Caco-2 (cell line): ENCODE measurements at regions not wholly inside any gene's neighbourhood (a gene's known extent, or its start where the extent isn't known, plus 50 kb on each side); places are given as distances from the start of the nearest gene placed in this dataset.

Experiments used
- BruUV-seq: library from RNA; stranded (reverse); fragments of 400-500 nt; replicated peaks from 2 replicates; lab custom pipeline; 2021; lab: Mats Ljungman, UMichigan
- CTCF ChIA-PET: fragments of 300-600 bp; sonication (Branson Sonifier 250); formaldehyde crosslinking; loops from one replicate; lab custom pipeline; 2022; ENCODE audit warnings: antibody characterized with exemption; lab: Charles Lee
- POLR2A ChIA-PET: fragments of 300-600 bp; sonication (Branson Sonifier 250); formaldehyde crosslinking; loops from one replicate; lab custom pipeline; 2022; ENCODE audit warnings: antibody characterized with exemption; lab: Charles Lee
- DNase-seq, 2 experiments: peaks; one replicate each; pipeline versions ENCODE4 v3.0.0 to v3.0.0-alpha.2; 2020 to 2022
- H3K27me3 ChIP-seq: replicated peaks from 2 replicates; pipeline ENCODE4 v1.6.0; 2011; ENCODE audit warnings: low read length; ENCODE audit not compliant: control insufficient read depth, insufficient read depth
- H3K36me3 ChIP-seq: 2 replicates; pipeline ENCODE4 v1.5.1; 2011; ENCODE audit warnings: low read length; ENCODE audit not compliant: control insufficient read depth, insufficient read depth
- H3K4me1 ChIP-seq: fragments of 250-450 bp; sonication (Bioruptor Pico); 2 replicates; pipeline ENCODE4 v1.5.1; 2020; ENCODE audit warnings: mild to moderate bottlenecking
- H3K4me3 ChIP-seq: 2 replicates; pipeline ENCODE4 v1.5.1; 2011; ENCODE audit warnings: low read depth, mild to moderate bottlenecking, control low read depth, low read length
- H3K9me3 ChIP-seq: fragments of 250-450 bp; sonication (Bioruptor Pico); 2 replicates; pipeline ENCODE4 v1.5.1; 2020; ENCODE audit warnings: mild to moderate bottlenecking, moderate library complexity
- H3K27ac Mint-ChIP-seq: one replicate; pipeline ENCODE4 v1.8.0; 2022; ENCODE audit warnings: mixed read lengths; ENCODE audit not compliant: unreplicated experiment
- H3K27me3 Mint-ChIP-seq: one replicate; pipeline ENCODE4 v1.8.0; 2022; ENCODE audit warnings: mixed read lengths; ENCODE audit not compliant: insufficient read depth, unreplicated experiment
- H3K36me3 Mint-ChIP-seq: one replicate; pipeline ENCODE4 v1.8.0; 2022; ENCODE audit warnings: mild to moderate bottlenecking, mixed read lengths; ENCODE audit not compliant: insufficient read depth, unreplicated experiment
- H3K4me1 Mint-ChIP-seq: one replicate; pipeline ENCODE4 v1.8.0; 2022; ENCODE audit warnings: low read depth, mixed read lengths; ENCODE audit not compliant: unreplicated experiment
- H3K4me3 Mint-ChIP-seq: one replicate; pipeline ENCODE4 v1.8.0; 2022; ENCODE audit warnings: mild to moderate bottlenecking, moderate library complexity, mixed read lengths; ENCODE audit not compliant: unreplicated experiment
- H3K9me3 Mint-ChIP-seq: one replicate; pipeline ENCODE4 v1.8.0; 2022; ENCODE audit warnings: mixed read lengths; ENCODE audit not compliant: unreplicated experiment
- CTCF ChIP-seq, 2 experiments: fragments of 200-600 bp in 1 of 2; IDR thresholded peaks; 1 replicate in 1 of 2; 2 replicates in 1 of 2; pipeline versions ENCODE4 v1.5.1 to v1.8.0; 2011 to 2022; ENCODE audit warnings: antibody characterized with exemption in 1 of 2, control low read depth in 1 of 2, inconsistent platforms in 1 of 2, low read depth in 1 of 2, low read length in 1 of 2, mild to moderate bottlenecking in 1 of 2, moderate library complexity in 1 of 2; ENCODE audit not compliant: insufficient read depth in 1 of 2, severe bottlenecking in 1 of 2, unreplicated experiment in 1 of 2
- intact Hi-C: fragments of 100-400 bp; cut with micrococcal nuclease; formaldehyde crosslinking; loops from one replicate; pipeline ENCODE4 v1.10.0; 2022; ENCODE audit not compliant: unreplicated experiment

- Histone ChIP-seq H3K36me3 (no peaks in the 10 kb centered on the region), H3K9me3 (no peaks in the 10 kb centered on the region), H3K4me1 (no peaks in the 10 kb centered on the region; the same call in 1 of the 2 replicates), H3K27me3 (no peaks in the 10 kb centered on the region), H3K4me3 (no peak overlapping the region)
- no peak for TF ChIP-seq CTCF (IDR thresholded peaks at IDR 0.05; ENCODE audit: insufficient read depth in 1 of 2, low read depth in 1 of 2, low read length in 1 of 2, severe bottlenecking in 1 of 2, unreplicated experiment in 1 of 2)
- H3K27me3 Mint-ChIP-seq: peaks cover 4% of the 10 kb centered on the region
- DNase-seq: no peak
- POLR2A ChIA-PET: no interaction called here
- no peaks in the 10 kb centered on the region for H3K4me1 Mint-ChIP-seq
- no peaks in the 10 kb centered on the region for H3K9me3 Mint-ChIP-seq
- H3K36me3 Mint-ChIP-seq: peaks cover 5% of the 10 kb centered on the region
- H3K4me3 Mint-ChIP-seq: no peak overlapping the region
- CTCF ChIA-PET: interaction anchor here (0.7 kb wide), 1 partner anchor 180 kb away, joined by 3 read pairs; no protein-coding TSS in a partner anchor
- intact Hi-C loops: no loop called here
- BruUV-seq: no TSS peak
- no peak overlapping the region for H3K27ac Mint-ChIP-seq
These were observed 163.2 kb downstream of the WNT7A start for GRCh38 chr3:13716540-13717221.

GRCh38 chr3:13715961-13716360 lies 163.9 kb downstream of the WNT7A start:
- BruUV-seq: no TSS peak
- no peak overlapping the region for H3K4me3 ChIP-seq
- POLR2A ChIA-PET: no interaction called here
- TF ChIP-seq CTCF (IDR thresholded peaks at IDR 0.05; ENCODE audit: insufficient read depth in 1 of 2, low read depth in 1 of 2, low read length in 1 of 2, severe bottlenecking in 1 of 2, unreplicated experiment in 1 of 2): no peak
- Mint-ChIP-seq H3K27me3 (peaks cover 9% of the 10 kb centered on the region), H3K4me3 (no peak overlapping the region), H3K4me1 (no peaks in the 10 kb centered on the region), H3K27ac (no peak overlapping the region), H3K36me3 (peaks cover 5% of the 10 kb centered on the region), H3K9me3 (no peaks in the 10 kb centered on the region)
- CTCF ChIA-PET: no interaction called here
- no peaks in the 10 kb centered on the region; the same call in 1 of the 2 replicates for H3K4me1 ChIP-seq
- DNase-seq: no peak
- H3K9me3 ChIP-seq: no peaks in the 10 kb centered on the region
- intact Hi-C loops: no loop called here
- no peaks in the 10 kb centered on the region for H3K36me3 ChIP-seq
- H3K27me3 ChIP-seq: no peaks in the 10 kb centered on the region

GRCh38 chr3:13715167-13715954 lies 164.5 kb downstream of the WNT7A start:
- Mint-ChIP-seq H3K27ac (no peak overlapping the region), H3K36me3 (peaks cover 5% of the 10 kb centered on the region), H3K4me1 (no peaks in the 10 kb centered on the region), H3K9me3 (no peaks in the 10 kb centered on the region), H3K27me3 (peaks cover 11% of the 10 kb centered on the region), H3K4me3 (no peak overlapping the region)
- no peak overlapping the region for H3K4me3 ChIP-seq
- no peak for TF ChIP-seq CTCF (IDR thresholded peaks at IDR 0.05; ENCODE audit: insufficient read depth in 1 of 2, low read depth in 1 of 2, low read length in 1 of 2, severe bottlenecking in 1 of 2, unreplicated experiment in 1 of 2)
- H3K9me3 ChIP-seq: no peaks in the 10 kb centered on the region
- DNase-seq: no peak
- H3K4me1 ChIP-seq: no peaks in the 10 kb centered on the region; the same call in 1 of the 2 replicates
- H3K27me3 ChIP-seq: no peaks in the 10 kb centered on the region
- BruUV-seq: no TSS peak
- ChIA-PET POLR2A (no interaction called here), CTCF (no interaction called here)
- intact Hi-C loops: no loop called here
- no peaks in the 10 kb centered on the region for H3K36me3 ChIP-seq
